GM18909 (cell line): ENCODE measurements at regions not wholly inside any gene's neighbourhood (a gene's known extent, or its start where the extent isn't known, plus 50 kb on each side); places are given as distances from the start of the nearest gene placed in this dataset.
"Not testable (repeated sequence)": the region's sequence is repeated elsewhere in the genome, so short reads cannot be mapped to it uniquely, and the experiment has no call there.

ENCODE experiments used
- ATAC-seq: cut with Tn5 transposase; IDR thresholded peaks from one replicate; pipeline ENCODE4 v1.9.1; 2021; ENCODE audit warnings: mild to moderate bottlenecking; ENCODE audit not compliant: unreplicated experiment, poor library complexity

- ATAC-seq: no peak
Measured at GRCh38 chr13:108083056-108083455, 132.3 kb downstream of the LIG4 start.

GRCh38 chr13:108082481-108082880 is 132.9 kb downstream of the LIG4 start:
- ATAC-seq: no peak

DNA sequence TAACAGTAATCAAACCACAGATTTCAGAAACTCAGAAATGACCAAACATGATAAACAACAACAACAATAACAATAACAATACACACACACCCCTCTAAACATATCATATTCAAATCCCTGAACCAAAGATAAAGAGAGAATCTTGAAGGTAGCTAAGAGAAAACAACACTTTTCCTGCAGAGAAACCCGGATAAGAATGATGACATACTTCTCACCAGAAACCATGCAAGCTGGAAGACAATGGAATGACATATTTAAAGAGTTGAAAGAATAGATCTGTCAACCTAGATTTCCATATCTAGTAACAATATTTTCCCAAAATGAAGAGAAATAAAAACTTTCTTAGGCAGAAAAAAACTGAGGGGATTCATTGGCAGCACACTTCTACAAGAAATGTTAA is 138.1 kb downstream of the LIG4 start:
- ATAC-seq: no peak

GRCh38 chr13:108074429-108074828 is 140.9 kb downstream of the LIG4 start:
- ATAC-seq: not testable (repeated sequence)

GRCh38 chr13:108070925-108071324 is 144.4 kb downstream of the LIG4 start:
- ATAC-seq: no peak

DNA sequence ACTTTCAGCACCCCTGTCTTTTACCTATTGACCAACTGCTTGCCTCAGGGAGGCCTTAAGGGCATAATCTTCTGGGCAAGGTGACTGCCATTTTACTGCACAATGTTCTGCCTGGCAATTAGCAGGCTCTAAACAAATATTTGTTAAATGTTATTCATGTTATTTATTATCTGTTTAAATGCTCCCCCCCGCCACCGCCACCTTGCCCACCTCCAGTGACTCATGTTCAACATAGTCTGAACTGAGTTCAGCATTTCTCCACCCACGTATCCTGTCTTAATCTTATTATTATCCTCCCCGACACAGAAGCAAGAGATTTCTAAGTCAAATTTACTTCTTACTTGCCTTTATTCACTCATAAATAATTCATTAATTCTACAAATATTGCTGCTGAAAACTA is 144.8 kb downstream of the LIG4 start:
- no peak for ATAC-seq

GRCh38 chr13:108069521-108070210 is 145.7 kb downstream of the LIG4 start:
- no peak for ATAC-seq

DNA sequence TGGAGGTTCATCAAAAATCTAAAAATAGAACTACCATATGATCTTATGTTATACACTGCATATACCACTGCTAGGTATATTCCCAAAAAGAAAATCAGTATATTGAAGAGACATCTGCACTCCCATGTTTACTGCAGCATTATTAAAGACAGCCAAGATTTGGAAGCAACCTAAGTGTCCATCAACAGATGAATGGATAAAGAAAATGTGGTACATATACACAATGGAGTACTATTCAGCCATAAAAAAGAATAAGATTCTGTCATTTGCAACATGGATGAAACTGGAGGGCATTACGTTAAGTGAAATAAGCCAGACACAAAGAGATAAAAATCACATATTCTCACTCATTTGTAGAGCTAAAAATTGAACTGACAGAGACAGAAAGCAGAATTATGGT is 151.0 kb downstream of the LIG4 start:
- ATAC-seq: not testable (repeated sequence)

- ATAC-seq: no peak
Measured at GRCh38 chr13:108060111-108060510, 155.2 kb downstream of the LIG4 start.

- ATAC-seq: no peak
Measured at GRCh38 chr13:108056278-108056677, 159.1 kb downstream of the LIG4 start.

DNA sequence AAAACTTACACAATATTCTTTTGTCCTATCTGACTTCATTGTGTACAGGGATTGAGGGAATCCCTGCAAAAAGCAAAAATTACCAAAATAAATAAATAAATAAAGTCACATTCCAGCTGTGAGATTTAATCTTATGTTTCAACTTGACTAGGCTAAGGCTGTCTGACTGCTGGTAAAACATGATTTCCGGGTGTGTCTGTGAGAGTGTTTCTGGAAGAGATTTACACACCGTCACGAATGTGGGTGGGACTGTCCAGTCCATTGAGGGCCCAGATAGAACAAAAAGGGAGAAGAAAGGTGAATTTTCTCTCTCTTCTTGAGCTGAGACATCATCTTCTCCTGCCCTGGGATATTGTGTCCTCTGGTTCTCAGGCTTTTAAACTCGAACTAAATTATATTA is 166.1 kb downstream of the LIG4 start:
- ATAC-seq: no peak

- no peak for ATAC-seq
Measured at GRCh38 chr13:108044954-108045353, 170.4 kb downstream of the LIG4 start.

- not testable (repeated sequence) for ATAC-seq
Measured at GRCh38 chr13:108042866-108043265, 172.5 kb downstream of the LIG4 start.

- ATAC-seq: no peak
Measured at GRCh38 chr13:108037348-108037747, 178.0 kb downstream of the LIG4 start.

- no peak for ATAC-seq
Measured at GRCh38 chr13:108036411-108036932, 178.9 kb downstream of the LIG4 start.

- no peak for ATAC-seq
Measured at GRCh38 chr13:108034909-108035410, 180.4 kb downstream of the LIG4 start.

- ATAC-seq: no peak
Measured at GRCh38 chr13:108033800-108034707, 181.3 kb downstream of the LIG4 start.

DNA sequence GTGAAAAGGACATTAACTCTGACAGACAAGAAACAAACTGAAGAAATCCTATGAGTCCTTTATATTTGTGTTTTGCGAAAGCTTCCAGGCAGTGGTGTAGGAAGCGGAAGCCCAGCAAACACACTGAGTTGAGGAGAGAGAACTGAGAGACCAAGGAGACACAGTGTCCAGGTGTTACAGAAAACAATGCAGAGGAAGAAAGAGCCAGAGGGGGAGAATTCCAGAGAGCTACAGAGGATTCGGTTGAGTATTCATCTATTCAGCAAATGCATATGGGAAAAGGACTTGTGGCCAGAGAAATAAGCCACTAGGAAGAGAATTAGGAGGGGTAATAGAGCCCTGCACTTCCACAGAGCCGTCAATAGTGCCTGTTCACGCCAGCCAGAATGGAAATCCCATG is 183.5 kb downstream of the LIG4 start:
- no peak for ATAC-seq

- ATAC-seq: no peak
Measured at GRCh38 chr13:108030769-108031168, 184.6 kb downstream of the LIG4 start.

- ATAC-seq: no peak
Measured at GRCh38 chr13:108026680-108027410, 188.5 kb downstream of the LIG4 start.
